Left renal cortex interstitium (tissue), 4 donors: ENCODE measurements at regions not wholly inside any gene's neighbourhood (a gene's known extent, or its start where the extent isn't known, plus 50 kb on each side); places are given as distances from the start of the nearest gene placed in this dataset.
"Not testable (repeated sequence)": the region's sequence is repeated elsewhere in the genome, so short reads cannot be mapped to it uniquely, and the experiment has no call there.

Experiments
- DNase-seq, 4 donors: peaks; one replicate each; pipeline ENCODE4 v3.0.0-alpha.2; 2013; ENCODE audit warnings: low read depth in 4 of 4, low spot score in 2 of 4, missing footprints in 1 of 4

- DNase-seq, result no peak
Measured at GRCh38 chr2:13651684-13652131, 935.0 kb downstream of the TRIB2 start.

GRCh38 chr2:13652531-13653313, 936.0 kb downstream of the TRIB2 start:
- DNase-seq, result no peak

DNA sequence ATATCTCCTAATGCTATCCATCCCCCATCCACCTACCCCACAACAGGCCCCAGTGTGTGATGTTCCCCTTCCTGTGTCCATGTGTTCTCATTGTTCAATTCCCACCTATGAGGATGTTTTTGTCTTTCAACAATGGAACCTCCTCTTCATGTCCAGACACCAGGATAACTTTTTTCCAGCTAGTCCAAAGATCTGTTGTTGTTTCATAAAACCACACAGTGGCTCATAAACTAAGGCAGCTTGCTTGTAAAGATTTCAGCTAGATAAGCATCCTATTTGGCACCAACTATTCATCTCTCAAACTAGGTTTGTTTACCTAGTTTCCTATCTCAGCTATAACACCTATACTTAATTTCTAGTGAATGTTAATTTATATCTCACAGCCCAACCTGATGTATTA, 937.7 kb downstream of the TRIB2 start:
- no peak for DNase-seq

DNA sequence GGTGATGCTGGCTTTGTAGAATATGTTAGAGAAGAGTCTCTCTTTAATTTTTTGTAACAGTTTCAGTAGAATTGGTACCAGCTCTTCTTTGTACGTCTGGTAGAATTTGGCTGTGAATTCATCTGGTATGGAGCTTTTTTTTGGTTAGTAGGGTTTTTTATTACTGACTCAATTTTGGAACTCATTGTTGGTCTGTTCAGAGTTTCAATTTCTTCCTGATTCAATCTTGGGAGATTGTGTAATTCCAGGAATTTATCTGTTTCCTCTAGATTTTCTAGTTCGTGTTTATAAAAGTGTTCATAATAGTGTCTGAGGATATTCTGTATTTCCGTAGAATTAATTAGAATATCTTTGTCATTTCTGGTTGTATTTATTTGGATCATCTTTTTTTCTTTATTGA, 943.5 kb downstream of the TRIB2 start:
- no peak for DNase-seq

DNA sequence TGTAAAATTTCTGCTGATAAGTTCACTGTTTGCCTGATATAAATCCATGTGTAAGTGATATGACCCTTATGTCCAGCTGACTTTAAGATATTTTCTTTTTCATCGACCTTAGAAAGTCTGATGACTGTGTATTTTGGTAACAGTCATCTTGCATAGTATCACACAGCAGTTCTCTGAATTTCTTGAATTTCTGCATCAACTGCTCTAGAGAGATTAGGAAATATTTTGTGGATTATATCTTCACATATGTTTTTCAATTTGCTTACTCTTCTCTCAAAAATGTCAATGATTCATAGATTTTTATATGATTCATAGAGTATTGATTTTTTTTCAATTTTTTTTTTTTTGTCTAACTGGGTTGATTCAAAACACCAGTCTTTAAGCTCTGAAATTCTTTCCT, 945.3 kb downstream of the TRIB2 start:
- no peak for DNase-seq

DNA sequence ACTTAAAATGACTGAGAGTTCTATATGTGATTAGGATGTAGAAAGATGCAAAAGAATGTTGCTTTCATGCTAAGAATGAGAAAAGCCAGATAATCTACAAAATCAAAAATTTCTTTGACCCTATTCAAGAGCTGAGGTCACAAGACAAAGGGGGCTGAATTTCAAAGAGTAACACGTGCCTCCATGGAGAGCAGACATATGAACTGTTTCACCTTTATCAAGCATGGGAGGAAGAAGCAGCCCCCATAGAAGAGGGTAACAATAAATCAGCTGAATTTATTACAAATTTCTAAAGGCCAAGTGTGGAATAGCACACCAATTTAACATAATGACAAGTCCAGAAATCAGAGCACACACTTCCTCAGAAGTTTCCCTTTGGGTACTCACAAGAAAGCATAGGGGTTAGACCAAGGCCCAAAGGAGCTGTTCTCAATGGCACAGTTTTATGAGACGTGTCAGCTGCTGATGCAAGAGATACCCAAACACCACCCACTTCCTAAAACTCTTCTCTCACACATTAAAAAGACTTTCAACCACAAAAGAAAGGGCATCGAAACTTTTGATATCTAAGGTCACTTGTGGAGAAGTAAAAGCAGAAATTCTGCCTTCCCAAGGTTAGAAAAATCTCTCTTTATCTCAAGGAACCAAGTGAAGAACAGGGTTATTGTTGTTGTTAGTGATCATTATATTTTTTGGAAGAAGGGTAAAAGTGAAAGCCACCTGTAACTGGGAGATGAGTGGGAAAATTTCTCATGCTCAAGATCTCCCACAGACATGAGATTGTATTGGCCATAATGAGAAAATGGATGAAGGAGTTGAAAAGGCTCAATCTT, 950.1 kb downstream of the TRIB2 start:
- no peak for DNase-seq

GRCh38 chr2:13667415-13667757, 950.6 kb downstream of the TRIB2 start:
- DNase-seq, result no peak

DNA sequence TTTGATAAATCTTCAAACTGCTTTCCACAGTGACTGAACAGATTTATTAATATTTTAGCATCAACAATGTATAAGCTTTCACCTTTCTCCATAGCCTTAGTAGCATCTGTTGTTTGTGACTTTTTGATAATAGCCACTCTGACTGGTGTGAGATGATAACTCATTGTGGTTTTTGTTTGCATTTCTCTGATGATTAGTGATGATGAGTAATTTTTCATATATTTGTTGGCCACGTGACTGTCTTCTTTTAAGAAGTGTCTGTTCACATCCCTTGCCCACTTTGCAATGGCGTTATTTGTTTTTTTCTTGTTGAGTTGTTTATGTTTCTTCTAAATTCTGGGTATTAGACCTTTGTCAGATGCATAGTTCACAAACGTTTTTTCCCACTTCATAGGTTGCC, 952.9 kb downstream of the TRIB2 start:
- no peak for DNase-seq

DNA sequence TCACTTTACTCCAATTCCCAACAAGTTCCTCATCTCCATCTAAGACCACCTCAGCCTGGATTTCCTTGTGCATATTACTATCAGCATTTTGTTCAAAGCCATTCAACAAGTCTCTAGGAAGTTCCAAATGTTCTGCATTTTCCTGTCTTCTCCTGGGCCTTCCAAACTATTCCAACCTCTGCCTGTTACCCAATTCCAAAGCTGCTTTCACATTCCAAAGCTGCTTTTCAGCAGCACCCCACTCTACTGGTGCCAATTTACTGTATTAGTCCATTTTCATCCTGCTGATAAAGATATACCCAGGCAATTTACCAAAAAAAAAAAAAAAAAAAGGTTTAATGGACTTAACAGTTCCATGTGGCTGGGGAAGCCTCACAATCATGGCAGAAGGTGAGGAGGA, 957.1 kb downstream of the TRIB2 start:
- DNase-seq, result not testable (repeated sequence)

DNA sequence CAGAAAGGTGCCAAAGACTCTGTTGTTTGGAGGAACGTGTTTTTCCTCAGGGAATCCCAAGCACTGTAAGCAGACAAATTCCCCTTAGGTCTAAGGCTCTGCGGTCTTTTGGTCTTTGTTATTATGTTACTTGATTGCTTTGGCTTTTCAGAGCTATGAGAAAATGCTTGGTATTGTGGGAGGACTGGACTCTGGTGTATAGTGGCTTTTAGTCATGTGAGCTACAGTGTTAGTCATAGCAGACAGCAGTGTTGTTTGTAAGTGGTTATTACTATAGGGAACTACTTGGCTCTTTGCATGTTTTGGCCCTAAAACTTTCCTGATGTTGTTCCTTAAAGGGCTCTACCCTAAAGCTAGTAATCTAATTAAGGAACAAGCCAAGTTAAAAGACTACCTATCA, 956.2 kb upstream of the LRATD1 start:
- no peak for DNase-seq

DNA sequence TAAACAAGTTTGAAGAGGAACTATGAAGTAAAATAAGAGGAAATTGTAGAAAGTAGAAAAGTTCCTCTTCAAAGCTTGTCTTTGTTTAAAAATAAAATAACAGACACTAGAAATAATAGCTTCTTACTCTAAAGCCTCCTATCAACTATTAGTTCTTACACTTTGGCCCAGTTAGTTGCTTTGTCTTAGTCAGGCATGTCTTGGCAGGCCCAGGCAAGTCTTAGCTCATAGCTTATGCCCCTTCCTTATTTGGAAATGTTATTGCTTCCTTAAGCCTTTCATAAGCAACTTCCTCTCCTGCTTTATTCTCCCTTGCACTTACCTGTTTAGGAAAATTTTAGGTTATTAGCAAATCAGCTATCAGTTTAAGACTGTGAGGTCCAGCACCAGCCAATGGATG, 950.6 kb upstream of the LRATD1 start:
- no peak for DNase-seq

DNA sequence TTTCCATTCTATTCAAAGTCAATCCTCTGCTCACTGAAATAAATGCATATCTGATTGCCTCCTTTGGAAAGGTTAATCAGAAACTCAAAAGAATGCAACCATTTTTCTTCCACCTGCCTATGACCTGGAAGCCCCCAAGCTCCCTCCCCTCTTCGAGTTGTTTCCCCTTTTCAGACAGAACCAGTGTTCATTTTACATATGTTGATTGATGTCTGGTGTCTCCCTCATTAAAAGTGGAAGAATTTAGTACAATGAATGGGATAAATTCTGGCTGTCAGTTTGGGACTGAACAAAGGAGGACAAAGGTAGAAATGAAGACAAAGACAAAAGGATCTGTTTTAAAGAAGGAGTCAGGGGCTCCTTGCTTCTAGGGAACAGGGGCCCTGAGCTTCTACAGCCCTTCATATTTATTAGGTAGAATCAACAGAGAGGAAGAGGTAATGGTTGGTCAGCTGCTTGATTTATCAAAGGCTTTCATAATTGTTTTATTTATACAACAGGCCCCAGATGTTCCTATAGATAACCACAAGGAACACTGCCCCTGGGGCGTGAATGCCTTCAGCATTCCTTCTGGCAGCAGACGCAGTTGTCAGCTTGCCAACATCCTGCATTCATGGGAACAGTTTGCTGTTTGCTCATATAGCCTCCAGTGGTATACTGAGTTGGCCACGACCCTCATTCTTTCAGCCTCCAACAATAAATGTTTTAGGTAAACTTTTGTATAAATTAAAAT, 949.8 kb upstream of the LRATD1 start:
- DNase-seq, result no peak

DNA sequence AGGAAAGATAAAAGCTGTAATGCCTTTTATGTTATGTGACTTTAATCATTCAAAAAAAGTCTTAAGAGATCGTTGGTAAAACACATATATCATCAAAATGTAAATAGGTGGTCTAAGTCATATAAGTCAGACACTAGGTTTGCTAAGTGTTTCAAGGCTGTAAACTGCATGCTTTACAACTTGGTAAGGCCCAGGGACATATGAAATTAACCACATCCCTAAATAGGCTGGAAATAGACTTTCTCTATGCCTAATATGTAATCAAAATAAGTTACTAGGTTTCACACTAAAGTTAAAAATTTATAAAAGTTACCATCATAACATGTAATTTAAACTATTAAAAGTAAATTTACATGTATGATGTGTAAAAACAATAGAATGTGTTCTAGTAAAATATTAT, 946.3 kb upstream of the LRATD1 start:
- no peak for DNase-seq

GRCh38 chr2:13694673-13695072, 937.8 kb upstream of the LRATD1 start:
- no peak for DNase-seq

GRCh38 chr2:13696601-13697000, 935.9 kb upstream of the LRATD1 start:
- no peak for DNase-seq

- no peak for DNase-seq
Measured at GRCh38 chr2:13698847-13699246, 933.7 kb upstream of the LRATD1 start.

DNA sequence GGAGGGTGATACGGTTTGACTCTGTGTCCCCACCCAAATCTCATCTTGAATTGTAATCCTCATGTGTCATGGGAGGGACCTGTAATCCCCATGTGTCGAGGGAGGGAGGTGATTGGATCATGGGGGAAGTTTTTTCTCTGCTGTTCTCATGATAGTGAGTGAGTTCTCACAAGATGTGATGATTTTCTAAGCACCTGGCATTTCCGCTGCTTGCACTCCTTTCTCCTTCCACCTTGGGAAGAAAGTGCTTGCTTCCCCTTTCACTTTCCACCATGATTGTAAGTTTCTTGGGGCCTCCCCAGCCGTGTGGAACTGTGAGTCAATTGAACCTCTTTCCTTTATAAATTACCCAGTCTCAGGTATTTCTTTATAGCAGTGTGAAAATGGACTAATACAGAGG, 932.6 kb upstream of the LRATD1 start:
- not testable (repeated sequence) for DNase-seq

GRCh38 chr2:13711154-13711553, 921.4 kb upstream of the LRATD1 start:
- no peak for DNase-seq

DNA sequence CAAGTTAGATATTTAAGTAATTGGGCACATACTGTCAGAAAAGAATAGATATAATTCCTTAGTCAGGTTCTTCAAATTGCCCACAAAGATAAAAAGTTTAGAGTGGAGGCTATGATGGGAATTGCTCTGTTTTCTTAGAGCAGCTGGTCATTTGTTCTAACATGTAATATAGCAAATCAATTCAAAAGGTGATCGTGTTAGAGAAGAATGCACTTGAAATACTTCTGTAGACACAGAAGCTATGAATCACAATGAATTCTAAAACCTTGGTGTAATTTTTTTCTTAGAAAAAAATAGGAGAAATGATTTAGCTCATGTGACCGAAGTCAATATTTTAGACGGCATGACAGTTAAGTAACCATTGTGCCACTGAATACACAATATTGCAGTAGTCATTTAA, 918.1 kb upstream of the LRATD1 start:
- no peak for DNase-seq

- no peak for DNase-seq
Measured at GRCh38 chr2:13725945-13726344, 906.6 kb upstream of the LRATD1 start.

DNA sequence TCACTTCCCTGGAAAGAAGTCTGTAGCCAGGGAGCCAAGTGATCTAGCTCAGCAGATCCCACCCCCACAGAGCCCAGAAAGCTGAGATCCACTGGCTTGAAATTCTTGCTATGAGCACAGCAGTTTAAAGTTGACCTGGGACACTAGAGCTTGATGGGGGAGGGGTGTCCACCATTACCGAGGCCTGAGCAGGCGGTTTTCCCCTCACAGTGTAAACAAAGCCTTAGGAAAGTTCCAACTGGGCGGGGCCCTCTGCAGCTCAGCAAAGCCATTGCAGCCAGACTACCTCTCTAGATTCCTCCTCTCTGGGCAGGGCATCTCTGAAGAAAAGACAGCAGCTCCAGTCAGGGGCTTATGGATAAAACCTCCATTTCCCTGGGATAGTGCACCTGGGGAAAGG, 887.2 kb upstream of the LRATD1 start:
- no peak for DNase-seq
